ENCODE measurements at regions not wholly inside any gene's neighbourhood (a gene's known extent, or its start where the extent isn't known, plus 50 kb on each side); places are given as distances from the start of the nearest gene placed in this dataset.
"Not testable (repeated sequence)": the region's sequence is repeated elsewhere in the genome, so short reads cannot be mapped to it uniquely, and the experiment has no call there.

DNA sequence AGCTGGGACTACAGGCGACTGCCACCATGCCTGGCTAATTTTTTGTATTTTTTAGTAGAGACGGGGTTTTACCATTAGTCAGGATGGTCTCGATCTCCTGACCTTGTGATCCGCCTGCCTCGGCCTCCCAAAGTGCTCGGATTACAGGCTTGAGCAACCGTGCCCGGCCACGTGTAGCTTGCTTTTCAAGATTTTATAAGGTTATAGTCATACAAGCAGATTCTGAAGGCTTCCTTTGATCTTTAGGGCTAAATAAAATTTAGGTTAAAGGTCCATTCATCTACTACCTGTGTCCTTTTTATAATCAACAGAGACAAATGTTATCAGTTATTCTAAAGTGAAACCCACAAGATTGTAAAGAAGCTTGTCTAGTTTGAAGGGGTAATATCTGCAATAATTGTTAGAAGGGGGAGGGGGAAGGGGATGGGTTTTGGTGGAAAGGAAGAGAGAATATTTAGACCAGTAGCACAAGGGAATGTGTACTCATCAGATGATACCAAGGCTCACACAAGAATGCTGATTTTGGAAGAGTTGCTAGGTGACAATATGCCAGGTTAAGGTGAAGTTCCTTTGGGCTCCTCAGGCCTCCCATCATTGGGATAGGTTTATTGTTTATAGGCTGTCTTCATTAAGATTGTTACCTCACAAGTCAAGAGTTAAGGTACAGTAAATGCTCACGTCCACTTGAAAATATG, 284.7 kb downstream of the ALDH8A1 start:
- no peak for DNase-seq

DNA sequence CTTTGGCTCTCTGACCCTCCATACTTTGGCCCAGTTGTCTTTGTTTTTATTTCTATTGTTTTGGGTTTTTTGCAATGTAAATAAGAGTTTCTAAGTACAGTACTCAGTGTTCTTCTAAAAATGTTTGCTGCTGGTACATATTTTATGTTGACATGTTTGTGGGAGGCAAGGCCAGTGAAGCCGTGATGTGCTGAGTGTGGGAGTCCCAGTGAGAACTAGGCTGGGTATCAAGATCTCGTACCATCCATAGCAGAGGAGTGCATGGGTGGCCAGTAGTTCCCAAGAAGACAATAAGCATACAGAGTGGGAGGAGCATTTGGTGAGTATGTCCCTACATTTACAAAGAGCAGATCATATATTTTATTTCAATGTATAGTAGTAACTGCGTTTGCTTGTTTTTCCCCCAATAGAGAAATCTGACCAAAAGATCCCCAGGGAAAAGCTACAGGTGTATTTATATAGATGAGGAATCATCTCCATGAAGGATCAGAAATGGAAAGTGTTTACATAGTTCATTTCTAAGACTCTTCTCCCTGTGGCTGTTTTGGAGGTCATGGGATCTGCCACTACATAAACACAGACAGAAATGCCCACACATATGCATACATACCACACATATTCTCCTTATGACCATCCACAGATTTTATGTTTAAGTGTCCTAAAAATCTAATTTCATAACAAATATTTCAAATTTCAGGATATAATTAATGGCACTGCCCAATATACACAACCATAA, 285.9 kb downstream of the ALDH8A1 start:
- no peak for DNase-seq

DNA sequence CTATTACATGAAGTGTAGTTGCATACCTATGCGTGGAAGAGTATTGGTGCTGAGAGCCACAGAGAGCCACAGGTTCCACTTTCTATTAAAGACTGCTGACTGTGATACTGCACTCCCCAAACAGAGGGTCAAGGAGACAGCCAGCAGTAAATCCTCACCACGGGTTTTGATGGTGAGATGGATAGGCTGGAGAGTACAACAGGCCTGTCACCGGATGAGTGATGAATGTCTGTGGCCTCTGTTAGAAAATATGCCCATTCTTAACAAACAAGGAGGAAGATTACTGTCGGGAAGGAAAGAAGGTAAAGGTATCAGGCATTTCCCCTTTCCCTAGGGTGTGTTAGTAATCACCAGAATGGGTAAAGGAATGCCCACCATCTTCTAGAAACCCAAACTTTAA, 286.5 kb downstream of the ALDH8A1 start:
- DNase-seq = no peak

DNA sequence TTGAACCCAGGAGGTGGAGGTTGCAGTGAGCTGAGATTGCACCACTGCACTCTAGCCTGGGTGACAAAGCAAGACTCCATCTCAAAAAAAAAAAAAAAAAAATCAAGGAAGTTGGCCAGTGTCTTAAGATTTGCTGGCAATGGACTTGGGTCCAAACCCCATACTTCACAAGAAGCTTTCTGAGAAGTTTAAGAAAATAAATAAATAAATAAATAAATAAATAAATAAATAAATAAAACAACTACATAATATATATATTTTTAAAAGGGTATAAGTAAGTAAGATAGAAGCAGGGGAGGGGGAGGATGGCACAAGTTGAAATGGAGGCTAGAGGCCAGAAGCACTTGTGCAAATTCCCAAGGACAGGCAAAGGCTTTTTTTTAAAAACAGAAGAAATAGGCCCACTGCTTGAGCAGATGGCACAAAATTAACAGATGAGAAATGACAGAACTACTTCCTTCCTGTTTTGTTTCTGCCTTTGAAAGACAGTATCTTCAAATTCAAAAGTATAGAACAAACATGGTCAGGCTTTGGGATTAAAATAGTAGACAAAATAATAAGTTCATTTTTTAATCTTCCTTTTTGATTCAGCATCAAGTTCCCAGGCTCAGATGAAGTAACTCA, 287.7 kb downstream of the ALDH8A1 start:
- no peak for DNase-seq

DNA sequence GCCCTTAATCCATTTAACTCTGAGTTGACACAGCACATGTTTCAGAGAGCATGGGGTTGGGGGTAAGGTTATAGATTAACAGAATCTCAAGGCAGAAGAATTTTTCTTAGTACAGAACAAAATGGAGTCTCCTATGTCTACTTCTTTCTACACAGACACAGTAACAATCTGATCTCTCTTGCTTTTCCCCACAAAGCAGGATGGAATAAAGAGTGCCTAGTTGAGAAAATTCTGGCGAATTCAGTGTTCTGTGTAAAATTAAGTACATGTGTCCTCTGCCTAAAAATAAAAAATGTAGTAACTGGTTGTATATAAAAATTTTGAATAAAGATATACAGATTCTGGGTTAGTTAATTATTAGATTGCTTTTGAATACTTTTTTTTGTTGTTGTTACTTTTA, 290.0 kb downstream of the ALDH8A1 start:
- DNase-seq = not testable (repeated sequence)

DNA sequence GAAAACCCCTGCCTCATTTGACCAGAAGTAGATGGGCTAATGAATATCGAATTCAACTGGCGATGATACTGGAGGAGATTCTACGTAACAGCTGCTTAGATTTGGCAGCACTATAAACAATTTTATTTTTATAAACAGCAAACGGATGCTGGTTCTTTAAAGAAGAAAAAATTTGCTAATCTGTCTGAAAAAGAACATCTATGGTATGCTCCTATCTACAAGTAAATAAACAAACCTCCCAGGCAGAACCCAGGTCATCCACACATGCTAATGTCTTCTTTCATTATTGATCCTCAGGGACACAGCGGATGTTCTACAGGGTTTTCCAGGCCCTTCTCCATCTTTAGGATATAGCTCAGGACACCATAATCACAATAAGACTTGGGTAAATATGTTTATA, 291.3 kb downstream of the ALDH8A1 start:
- no peak for DNase-seq

DNA sequence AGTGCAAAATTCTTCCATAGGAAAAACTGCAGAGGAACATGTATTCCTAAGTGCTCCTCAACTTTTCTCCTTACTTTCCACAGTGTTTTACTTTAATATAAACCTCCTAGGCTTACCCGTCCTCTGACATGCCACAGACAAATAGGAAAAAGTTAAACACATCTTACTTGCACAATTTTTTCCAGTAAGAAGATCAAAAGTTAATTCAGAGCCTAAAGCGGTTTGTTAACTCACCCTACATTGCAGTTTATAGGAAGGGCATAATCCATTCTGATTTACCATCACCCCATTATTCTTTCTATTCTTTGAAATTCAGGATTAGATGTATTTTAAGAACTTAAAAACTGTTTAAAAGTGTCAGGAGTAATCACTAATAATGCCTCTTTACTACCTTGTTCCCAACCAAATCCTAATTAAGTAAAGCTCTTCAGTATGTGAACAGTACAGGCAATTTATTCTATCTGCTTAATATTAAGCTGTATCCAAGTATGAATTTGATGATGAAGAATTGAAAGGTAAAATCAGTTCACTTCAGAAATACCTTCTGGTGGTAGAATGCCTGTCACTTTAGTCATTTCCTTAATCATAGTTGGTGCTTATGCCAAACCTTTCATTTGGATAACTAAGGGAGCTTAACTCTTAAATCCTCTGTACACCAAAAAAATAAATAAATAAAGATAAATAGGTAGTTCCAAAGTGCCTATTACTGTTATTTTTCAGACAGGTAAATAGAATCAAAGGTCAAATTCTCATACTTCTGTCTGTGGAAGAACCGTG, 292.0 kb downstream of the ALDH8A1 start:
- no peak for DNase-seq

DNA sequence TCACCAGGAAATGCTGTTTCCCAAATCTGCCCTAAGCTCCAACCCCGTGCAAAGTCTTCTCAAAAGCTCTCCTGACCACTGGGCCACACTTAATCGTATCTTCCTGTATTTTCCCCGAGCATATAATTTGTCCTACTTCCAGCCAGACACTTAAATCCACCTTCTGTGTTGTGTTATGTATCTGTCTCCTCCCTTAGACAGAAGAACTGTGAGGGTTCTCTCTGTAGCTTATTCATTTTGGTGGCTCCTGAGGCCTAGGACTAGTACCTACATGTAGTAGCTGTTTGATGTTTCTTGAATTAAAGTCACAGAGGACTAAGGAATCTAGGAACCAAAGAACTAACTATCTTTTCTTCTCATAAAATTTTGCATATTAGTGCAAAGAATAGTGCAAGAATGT, 292.6 kb downstream of the ALDH8A1 start:
- DNase-seq = no peak

DNA sequence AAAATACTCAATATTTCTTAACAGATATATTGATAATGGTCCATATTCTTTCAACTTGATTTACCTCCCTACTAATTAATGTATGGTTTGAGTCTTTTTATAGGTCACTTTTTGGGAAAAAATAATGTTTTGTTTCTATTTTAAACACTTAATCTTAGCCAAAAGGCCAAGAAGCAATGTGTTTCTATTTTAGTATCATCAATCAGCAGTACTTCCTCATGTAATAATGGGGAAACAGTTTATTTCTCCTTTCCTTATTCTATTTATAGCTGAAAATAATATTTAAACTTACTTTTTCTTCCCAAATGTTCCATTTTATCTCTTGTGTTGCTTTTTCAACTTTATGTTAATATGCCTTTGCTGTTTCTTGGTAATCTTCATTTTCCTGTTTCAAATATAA, 295.1 kb downstream of the ALDH8A1 start:
- no peak for DNase-seq

DNA sequence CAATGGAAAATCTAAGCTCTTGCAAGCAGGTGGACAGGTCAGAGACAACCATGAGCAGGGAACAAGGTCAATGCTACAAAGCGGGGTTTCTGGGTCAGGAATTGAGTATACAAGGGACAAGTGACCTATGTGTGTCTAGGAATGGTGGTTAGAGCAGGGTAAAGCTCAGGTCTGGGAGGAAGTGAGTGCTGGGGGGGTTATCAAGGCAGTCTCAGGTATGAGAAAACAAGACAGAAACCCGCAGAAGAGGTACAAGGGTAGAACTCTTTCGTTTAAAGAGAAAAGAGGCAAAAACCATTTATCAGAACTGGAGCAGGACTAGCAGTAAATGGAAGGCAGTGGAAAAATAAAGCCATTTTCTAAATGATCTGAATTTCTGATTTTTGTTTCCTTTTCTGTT, 298.4 kb downstream of the ALDH8A1 start:
- no peak for DNase-seq

DNA sequence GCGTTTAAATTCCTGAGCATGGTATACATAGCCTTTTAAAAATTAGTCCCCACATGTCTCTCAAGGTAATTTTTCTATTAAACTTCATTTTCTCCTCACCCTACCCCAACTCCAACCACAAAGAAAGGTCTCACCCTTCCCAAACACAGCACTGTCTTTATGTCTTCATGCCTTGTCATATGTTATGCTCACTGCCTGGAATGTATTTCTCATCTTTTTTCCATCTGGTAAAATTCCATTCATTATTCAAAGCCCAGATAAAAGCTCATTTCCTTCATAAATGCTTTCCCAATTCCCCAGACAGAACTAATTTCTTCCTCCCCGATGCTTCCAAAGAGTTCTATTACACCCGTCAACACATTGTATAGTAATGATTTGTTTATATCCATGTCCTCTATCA, 302.0 kb downstream of the ALDH8A1 start:
- DNase-seq = no peak

DNA sequence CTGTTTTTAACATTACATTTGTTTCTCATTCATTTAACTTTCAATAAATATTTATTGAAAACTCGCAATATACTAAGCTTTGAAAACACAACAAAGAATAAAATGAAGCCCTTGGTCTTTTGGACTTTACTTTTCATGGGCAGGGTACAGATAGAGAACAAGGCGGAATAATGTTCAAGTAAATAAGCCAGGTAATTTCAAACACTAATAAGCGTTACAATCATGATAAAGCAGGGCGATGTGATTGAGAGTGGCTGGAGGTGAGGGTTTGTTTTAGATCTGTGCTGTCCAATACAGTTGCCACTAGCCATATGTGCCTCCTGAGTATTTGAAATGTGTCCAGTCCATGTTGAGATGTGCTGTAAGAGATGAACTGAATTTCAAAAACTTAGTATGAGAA, 307.1 kb downstream of the ALDH8A1 start:
- no peak for DNase-seq

DNA sequence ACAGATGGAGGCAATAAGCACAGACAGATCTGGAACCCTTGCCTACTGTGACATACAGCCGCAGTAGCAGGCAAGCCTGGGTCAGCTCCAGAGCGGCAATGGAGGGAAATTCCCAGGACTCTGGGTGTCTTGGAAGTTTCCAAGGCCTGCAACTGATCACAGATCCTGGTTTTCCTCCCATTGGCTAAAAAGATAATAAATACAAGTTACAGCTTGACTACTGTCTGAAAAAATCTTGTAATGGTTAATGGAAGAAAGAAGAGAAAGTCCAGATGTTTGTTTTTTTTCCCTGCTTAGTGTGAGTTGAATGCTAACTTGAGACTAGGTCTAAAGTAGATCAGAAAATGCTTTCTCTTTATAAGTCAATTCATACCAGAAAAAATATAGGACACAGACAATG, 307.6 kb downstream of the ALDH8A1 start:
- DNase-seq = no peak

DNA sequence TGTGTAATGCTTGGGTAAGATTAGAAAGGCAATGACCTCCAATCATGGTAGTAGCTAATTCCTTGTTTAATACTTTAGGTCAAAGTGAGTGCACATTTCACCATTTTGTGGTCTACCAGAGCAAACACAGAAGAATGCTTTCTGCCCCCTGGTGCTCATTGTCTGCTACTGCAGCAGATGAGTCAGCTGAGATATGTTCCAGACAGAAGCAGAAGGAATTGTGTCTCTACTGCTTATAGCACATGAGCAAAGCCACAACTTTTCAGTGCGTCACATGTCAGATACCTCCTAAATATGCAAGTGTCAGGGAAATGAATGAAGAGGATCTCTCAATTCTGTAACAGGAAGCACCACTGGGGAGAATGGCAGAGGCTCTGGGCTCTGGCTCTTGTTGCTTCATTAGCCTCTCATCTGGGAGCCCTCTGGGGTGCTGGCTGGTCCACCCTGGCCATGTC, 308.9 kb downstream of the ALDH8A1 start:
- DNase-seq = no peak

DNA sequence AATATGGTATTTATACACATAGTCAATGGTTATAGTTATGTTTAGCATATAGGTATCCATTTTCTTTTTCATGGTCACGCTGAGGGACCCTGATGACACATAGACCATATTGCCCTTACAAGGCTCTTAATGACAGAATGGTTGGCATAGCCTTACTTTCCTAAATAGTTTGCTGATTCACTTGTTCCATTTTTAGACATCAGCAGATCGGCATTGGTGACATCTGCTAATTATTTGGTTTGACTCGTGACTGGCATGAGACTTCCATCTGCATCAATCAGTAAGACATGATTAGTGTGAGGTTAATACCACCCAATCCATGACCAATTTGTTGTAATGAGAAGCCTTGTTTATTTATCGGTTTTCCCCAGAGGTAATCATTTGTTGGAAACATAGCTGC, 309.7 kb downstream of the ALDH8A1 start:
- no peak for DNase-seq

DNA sequence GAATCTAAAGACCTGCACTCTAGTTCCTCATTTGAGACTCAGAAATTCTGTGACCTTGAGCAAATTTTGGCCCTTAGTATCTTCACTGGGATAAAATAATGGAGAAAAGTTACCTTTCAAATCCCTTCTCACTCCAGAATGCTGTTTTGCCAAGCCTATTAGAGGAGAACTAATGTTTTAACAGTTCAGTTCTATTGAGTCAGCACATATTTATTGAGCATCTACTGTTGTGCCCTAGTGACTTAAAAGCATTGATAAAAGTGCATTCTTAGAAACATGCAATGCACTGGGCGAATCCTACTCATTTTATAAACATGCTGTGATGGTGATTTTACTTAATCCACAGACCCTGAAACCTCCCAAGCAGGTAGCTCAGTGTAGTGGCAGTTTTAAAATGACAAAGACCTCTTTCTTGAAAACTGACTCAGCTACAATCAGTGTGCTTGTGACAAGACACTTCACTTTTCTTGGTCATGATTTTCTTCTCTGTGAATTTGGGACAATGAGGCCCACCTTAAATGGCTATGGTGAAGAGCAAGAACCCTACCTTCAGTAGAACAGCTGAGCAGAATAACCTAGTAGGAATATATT, 312.0 kb downstream of the ALDH8A1 start:
- no peak for DNase-seq

DNA sequence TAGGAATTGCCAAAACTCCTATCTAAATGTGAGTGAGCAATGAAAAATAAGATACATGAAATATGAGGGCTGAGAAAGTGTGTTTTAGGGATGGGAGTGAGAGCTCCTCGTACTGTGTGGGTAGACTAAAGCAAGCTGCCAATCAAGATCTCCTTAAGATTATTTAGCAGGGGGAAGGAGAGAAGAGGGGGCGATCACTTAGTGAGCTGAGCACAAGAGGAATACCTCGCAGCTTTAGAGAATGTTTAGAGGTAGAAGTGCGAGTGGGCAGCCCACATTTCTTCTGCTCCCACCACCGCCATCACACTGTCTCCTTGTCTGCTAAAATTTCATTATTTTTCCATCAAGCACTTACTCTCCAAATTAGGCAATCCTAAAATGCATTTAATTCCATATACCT, 312.6 kb downstream of the ALDH8A1 start:
- no peak for DNase-seq

DNA sequence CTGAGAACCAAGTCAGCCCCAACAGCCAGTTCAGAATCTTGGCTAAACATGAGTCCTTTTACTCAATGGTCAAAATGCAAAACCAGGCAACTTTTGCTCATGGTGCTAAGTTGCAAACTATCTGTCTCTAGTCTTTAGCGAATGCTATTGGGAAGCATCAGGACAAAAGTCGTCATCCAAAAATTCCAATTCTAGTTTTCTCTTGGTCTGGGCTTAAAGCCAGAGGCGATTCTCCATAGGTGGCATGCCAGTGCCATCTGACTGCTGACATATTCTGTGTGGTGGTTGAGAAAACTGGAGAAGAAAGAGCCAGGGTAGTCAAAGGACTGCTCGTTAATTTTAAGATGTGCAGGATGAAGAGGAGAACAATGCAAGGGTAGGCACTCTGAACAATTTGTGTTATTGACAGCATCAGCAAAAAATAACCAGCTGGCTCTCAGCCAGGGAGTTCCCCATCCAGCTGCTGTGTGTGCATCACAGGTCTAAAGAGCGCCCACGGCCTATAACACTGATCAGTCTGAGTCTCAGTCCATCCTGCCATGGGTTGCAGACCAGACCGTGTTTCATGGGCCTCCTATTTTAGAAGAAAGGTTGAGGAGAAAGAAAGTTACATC, 313.6 kb downstream of the ALDH8A1 start:
- DNase-seq = no peak

DNA sequence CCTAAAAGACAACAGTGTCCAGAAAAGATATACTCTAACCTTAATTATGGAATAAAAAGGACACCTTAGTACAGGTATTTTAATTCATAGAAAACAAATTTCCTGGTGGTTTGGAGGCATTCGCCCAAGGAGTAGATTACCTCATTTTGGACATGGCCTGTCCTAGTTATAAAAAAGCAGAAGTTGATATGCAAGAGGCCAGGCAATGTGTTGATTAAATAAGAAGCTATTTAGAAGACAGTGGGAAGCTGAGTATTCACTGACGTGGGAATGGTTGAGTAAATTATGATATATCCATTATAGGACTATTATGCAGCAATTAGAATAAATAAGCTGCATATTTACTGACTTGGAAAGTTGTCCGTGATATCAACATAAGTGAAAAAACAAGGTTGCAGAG, 314.9 kb downstream of the ALDH8A1 start:
- DNase-seq = no peak

DNA sequence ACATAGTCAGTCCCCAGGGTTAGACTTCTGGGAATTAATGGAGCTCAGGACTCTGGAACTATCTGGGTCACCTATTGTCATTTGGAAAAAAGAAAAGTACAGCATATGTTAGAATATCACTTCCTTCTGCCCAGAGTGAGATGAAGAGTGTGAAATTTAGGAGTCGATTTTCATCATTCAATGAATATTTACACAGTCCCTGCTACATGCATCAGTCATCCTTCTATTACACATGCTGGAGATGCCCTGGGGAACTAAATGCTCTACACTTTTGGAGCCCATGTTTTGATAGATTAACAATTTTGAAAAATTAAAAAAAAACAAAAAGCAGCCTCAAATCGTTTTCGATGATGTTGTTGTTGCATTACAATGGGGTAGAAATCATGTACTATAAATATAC, 315.4 kb downstream of the ALDH8A1 start:
- DNase-seq = no peak

DNA sequence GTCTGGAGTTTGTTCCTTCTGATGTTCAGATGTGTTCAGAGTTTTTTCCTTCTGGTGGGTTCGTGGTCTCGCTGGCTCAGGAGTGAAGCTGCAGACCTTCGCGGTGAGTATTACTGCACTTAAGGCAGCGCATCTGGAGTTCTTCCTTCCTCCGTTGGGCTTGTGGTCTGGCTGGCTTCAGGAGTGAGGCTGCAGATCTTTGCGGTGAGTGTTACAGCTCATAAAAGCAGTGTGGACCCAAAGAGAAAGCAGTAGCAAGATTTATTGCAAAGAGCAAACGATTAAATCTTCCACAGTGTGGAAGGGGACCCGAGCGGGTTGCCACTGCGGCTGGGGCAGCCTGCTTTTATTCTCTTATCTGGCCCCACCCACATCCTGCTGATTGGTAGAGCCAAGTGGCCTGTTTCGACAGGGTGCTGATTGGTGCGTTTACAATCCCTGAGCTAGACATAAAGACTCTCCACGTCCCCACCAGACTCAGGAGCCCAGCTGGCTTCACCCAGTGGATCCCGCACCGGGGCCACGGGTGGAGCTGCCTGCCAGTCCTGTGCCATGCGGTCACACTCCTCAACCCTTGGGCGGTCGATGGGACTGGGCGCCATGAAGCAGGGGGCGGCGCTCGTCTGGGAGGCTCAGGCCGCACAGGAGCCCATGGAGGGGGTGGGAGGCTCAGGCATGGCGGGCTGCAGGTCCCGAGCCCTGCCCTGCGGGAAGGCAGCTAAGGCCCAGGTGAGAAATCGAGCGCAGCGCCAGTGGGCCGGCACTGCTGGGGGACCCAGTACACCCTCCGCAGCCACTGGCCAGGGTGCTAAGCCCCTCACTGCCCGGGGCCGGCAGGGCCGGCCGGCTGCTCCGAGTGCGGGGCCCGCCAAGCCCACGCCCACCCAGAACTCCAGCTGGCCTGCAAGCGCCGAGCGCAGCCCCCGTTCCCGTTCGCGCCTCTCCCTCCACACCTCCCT, 315.3 kb upstream of the SGK1 start:
- not testable (repeated sequence) for DNase-seq
